Panc1 (cell line): ENCODE measurements at regions not wholly inside any gene's neighbourhood (a gene's known extent, or its start where the extent isn't known, plus 50 kb on each side); places are given as distances from the start of the nearest gene placed in this dataset.

Experiments
- ATAC-seq: fragments of 200-7000 bp; cut with Tn5 transposase; 2 replicates; pipeline ENCODE4 v1.9.1; 2020; ENCODE audit warnings: mild to moderate bottlenecking, moderate library complexity
- BruUV-seq: library from RNA; stranded (reverse); fragments of 400-500 nt; replicated peaks from 2 replicates; lab custom pipeline; 2021; lab: Mats Ljungman, UMichigan
- CTCF ChIA-PET: fragments of 300-600 bp; sonication (Branson Sonifier 250); formaldehyde crosslinking; loops from one replicate; lab custom pipeline; 2022; ENCODE audit warnings: antibody characterized with exemption; lab: Charles Lee
- POLR2A ChIA-PET: fragments of 300-600 bp; sonication (Branson Sonifier 250); formaldehyde crosslinking; loops from one replicate; lab custom pipeline; 2022; ENCODE audit warnings: antibody characterized with exemption; lab: Charles Lee
- DNase-seq: peaks from one replicate; pipeline ENCODE4 v3.0.0-alpha.2; 2010; ENCODE audit warnings: low read depth, low spot score
- H3K27ac ChIP-seq: 2 replicates; pipeline ENCODE4 v1.5.1; 2011; ENCODE audit warnings: mild to moderate bottlenecking, low read length, inconsistent platforms
- H3K27me3 ChIP-seq: fragments of 200-500 bp; sonication (Bioruptor generic); 2 replicates; pipeline ENCODE4 v1.6.0; 2014; ENCODE audit warnings: low read length, inconsistent platforms; ENCODE audit not compliant: control insufficient read depth, insufficient read depth
- H3K36me3 ChIP-seq: fragments of 200-500 bp; sonication (Bioruptor generic); 2 replicates; pipeline ENCODE4 v1.5.1; 2014; ENCODE audit warnings: inconsistent platforms, mild to moderate bottlenecking, low read length, moderate library complexity; ENCODE audit not compliant: control insufficient read depth, insufficient read depth
- H3K4me1 ChIP-seq: 2 replicates; pipeline ENCODE4 v1.5.1; 2011; ENCODE audit warnings: inconsistent platforms, mild to moderate bottlenecking, low read length, moderate library complexity; ENCODE audit not compliant: control insufficient read depth, insufficient read depth
- H3K4me3 ChIP-seq, 2 experiments: 2 replicates each; pipeline ENCODE4 v1.5.1; 2011 to 2012; ENCODE audit warnings: low read depth in 2 of 2, low read length in 2 of 2, mild to moderate bottlenecking in 2 of 2, inconsistent platforms in 1 of 2, moderate library complexity in 1 of 2
- H3K9me3 ChIP-seq: fragments of 200-500 bp; sonication (Bioruptor generic); 2 replicates; pipeline ENCODE4 v1.5.1; 2014; ENCODE audit warnings: low read depth, mild to moderate bottlenecking, inconsistent platforms, low read length, moderate library complexity; ENCODE audit not compliant: control insufficient read depth, insufficient read depth
- POLR2AphosphoS5 ChIP-seq: IDR thresholded peaks from 2 replicates; pipeline ENCODE4 v1.6.1; 2012; ENCODE audit warnings: mild to moderate bottlenecking, low read depth, low read length, moderate library complexity
- SIN3A ChIP-seq: IDR thresholded peaks from 2 replicates; pipeline ENCODE4 v1.6.1; 2012; ENCODE audit warnings: low read depth, mild to moderate bottlenecking, low read length, moderate library complexity, borderline replicate concordance; ENCODE audit not compliant: insufficient read depth
- TCF7L2 ChIP-seq: IDR thresholded peaks from 2 replicates; pipeline ENCODE4 v1.6.1; 2011; ENCODE audit warnings: mild to moderate bottlenecking, low read depth, low read length, inconsistent platforms
- in situ Hi-C: cut with HindIII; loops from 2 replicates; pipeline ENCODE4 v1.10.0; 2016; ENCODE audit warnings: low sequenced_read_pairs, low pct_unique_long_range_greater_than_20kb
- intact Hi-C: fragments of 100-400 bp; cut with micrococcal nuclease; formaldehyde crosslinking; loops from one replicate; pipeline ENCODE4 v1.10.0; 2022; ENCODE audit not compliant: unreplicated experiment
- TF ChIP-seq, protein P1 (sequence below), 2 experiments: IDR thresholded peaks; 2 replicates each; pipeline ENCODE4 v1.6.1; 2011 to 2012; ENCODE audit warnings: low read depth in 2 of 2, control low read depth in 1 of 2, low read length in 1 of 2, mild to moderate bottlenecking in 1 of 2, moderate library complexity in 1 of 2; ENCODE audit not compliant: insufficient read depth in 1 of 2
- TF ChIP-seq, protein P2 (sequence below): fragments of 450-650 bp; IDR thresholded peaks from 2 replicates; pipeline ENCODE4 v1.5.1; 2017; ENCODE audit warnings: mild to moderate bottlenecking

DNA sequence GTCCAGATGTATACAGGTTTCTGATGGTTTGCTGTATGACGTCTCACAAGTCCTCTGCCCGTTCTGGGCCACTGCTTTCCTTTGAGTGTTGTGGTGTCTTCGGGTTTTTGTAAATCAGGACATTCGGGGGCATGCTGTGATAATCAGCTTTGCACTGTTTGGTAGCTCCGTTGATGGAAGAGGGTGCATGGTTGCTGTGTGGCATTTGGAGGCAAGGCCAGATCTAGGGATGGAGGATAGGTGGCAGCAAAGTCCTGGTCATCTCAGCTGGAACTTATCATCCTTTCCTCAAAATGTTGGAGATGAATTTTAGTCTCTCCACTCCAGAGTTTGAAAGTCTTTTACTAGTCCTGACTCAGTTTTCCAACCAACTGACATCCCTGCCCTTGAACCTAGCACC is 91.0 kb downstream of the SCP2D1 start:
- POLR2A ChIA-PET = no interaction called here
- BruUV-seq = no TSS peak
- H3K9me3 ChIP-seq = no peaks in the 10 kb centered on the region
- DNase-seq = peak; percentile 1
- no peaks in the 10 kb centered on the region for H3K36me3 ChIP-seq
- H3K27me3 ChIP-seq = no peaks in the 10 kb centered on the region
- H3K27ac ChIP-seq = no peak overlapping the region
- CTCF ChIA-PET = interaction anchor here (1.1 kb wide), 1 partner anchor 272 kb away, joined by 3 read pairs; no protein-coding TSS in a partner anchor
- TF ChIP-seq, protein P1, sequence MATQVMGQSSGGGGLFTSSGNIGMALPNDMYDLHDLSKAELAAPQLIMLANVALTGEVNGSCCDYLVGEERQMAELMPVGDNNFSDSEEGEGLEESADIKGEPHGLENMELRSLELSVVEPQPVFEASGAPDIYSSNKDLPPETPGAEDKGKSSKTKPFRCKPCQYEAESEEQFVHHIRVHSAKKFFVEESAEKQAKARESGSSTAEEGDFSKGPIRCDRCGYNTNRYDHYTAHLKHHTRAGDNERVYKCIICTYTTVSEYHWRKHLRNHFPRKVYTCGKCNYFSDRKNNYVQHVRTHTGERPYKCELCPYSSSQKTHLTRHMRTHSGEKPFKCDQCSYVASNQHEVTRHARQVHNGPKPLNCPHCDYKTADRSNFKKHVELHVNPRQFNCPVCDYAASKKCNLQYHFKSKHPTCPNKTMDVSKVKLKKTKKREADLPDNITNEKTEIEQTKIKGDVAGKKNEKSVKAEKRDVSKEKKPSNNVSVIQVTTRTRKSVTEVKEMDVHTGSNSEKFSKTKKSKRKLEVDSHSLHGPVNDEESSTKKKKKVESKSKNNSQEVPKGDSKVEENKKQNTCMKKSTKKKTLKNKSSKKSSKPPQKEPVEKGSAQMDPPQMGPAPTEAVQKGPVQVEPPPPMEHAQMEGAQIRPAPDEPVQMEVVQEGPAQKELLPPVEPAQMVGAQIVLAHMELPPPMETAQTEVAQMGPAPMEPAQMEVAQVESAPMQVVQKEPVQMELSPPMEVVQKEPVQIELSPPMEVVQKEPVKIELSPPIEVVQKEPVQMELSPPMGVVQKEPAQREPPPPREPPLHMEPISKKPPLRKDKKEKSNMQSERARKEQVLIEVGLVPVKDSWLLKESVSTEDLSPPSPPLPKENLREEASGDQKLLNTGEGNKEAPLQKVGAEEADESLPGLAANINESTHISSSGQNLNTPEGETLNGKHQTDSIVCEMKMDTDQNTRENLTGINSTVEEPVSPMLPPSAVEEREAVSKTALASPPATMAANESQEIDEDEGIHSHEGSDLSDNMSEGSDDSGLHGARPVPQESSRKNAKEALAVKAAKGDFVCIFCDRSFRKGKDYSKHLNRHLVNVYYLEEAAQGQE (IDR thresholded peaks at IDR 0.05; ENCODE audit: insufficient read depth in 1 of 2, low read depth in 2 of 2, low read length in 1 of 2) = no peak
- TF ChIP-seq, protein P2, sequence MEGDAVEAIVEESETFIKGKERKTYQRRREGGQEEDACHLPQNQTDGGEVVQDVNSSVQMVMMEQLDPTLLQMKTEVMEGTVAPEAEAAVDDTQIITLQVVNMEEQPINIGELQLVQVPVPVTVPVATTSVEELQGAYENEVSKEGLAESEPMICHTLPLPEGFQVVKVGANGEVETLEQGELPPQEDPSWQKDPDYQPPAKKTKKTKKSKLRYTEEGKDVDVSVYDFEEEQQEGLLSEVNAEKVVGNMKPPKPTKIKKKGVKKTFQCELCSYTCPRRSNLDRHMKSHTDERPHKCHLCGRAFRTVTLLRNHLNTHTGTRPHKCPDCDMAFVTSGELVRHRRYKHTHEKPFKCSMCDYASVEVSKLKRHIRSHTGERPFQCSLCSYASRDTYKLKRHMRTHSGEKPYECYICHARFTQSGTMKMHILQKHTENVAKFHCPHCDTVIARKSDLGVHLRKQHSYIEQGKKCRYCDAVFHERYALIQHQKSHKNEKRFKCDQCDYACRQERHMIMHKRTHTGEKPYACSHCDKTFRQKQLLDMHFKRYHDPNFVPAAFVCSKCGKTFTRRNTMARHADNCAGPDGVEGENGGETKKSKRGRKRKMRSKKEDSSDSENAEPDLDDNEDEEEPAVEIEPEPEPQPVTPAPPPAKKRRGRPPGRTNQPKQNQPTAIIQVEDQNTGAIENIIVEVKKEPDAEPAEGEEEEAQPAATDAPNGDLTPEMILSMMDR = peak; percentile 38; the same call in 1 of the 2 replicates
- no peak for ATAC-seq
- in situ Hi-C loops (no loop called here), intact Hi-C loops (loop anchor here (10.0 kb wide), 1 partner anchor 760 kb away; no protein-coding TSS in a partner anchor)
- no peaks in the 10 kb centered on the region for H3K4me1 ChIP-seq
- H3K4me3 ChIP-seq = no peak overlapping the region

DNA sequence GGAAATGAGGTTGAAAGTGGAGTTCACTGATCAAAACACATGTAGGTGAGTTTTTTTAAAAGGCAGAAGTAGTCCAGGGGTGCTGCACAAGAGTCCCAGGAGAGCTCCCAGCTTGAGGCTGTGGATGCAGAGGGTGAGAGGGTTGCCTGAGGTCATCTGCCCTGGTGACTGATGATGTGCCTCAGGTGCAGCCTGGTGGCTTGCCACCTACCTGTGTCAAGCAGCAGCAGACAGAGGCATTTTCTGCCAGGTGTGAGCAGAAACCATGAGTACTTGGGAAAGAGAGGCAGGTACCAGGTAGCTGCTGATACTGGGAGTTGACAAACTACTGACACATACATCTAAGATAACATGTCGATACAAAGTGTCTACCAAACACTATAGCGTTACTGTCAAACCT is 92.5 kb downstream of the SCP2D1 start:
- Histone ChIP-seq H3K4me1 (no peaks in the 10 kb centered on the region), H3K27ac (no peak overlapping the region), H3K27me3 (no peaks in the 10 kb centered on the region), H3K4me3 (no peak overlapping the region), H3K36me3 (no peaks in the 10 kb centered on the region), H3K9me3 (no peaks in the 10 kb centered on the region)
- ChIA-PET CTCF (no interaction called here), POLR2A (no interaction called here)
- ATAC-seq (no peak), DNase-seq (no peak)
- in situ Hi-C loops (no loop called here), intact Hi-C loops (loop anchor here (10.0 kb wide), 1 partner anchor 759 kb away; no protein-coding TSS in a partner anchor)
- no peak for TF ChIP-seq SIN3A
- no peak for TF ChIP-seq POLR2AphosphoS5
- TF ChIP-seq, protein P2 = no peak
- TF ChIP-seq TCF7L2 = no peak
- TF ChIP-seq, protein P1 (IDR thresholded peaks at IDR 0.05; ENCODE audit: insufficient read depth in 1 of 2, low read depth in 2 of 2, low read length in 1 of 2) = no peak
- no TSS peak for BruUV-seq
